ENCODE measurements at regions not wholly inside any gene's neighbourhood (a gene's known extent, or its start where the extent isn't known, plus 50 kb on each side); places are given as distances from the start of the nearest gene placed in this dataset.
A peak's percentile ranks its signal among the peaks of the same experiment; 100 is the strongest.

DNA sequence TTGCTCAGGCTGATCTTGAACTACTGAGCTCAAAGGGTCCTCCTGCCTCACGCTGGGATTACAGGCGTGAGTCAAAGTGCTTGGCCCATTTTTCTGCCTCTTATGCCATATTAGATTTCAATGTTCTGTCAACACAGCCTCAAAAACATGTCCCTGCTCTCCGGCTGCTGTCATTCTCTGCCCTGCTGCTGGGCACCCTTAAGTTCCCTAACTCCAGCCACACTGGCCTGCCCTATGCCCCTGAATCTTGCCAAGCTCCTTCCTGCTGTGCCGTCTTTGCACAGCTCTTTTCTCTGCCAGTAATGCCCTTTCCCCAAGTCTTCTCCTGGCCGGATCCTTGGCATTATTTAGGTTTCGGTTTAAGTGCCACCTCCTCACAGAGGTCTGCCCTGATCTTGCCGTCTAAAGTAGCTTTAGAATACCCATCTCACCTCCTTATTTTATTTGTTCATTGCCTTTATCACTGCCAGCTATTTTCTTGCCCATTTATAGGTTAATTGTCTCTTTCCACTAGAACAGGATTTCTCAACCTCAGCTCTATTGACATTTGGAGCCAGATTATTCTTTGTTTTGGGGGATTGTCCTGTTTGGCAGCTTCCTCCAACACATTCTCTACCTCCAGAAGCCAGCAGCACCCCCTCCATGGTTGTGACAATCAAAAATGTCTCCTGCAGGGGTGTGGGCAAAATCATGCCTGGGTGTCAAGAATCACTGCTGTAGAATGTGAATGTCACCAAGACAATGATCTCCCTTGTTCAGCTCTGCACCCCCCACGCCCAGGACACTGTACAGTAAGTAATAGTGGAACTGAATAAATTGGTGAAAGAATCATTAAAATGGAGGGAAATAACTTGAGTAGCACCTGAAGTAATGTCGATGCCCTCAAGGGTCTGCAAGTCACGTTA lies 168.2 kb downstream of the CYLD start:
- DNase-seq = no peak

DNA sequence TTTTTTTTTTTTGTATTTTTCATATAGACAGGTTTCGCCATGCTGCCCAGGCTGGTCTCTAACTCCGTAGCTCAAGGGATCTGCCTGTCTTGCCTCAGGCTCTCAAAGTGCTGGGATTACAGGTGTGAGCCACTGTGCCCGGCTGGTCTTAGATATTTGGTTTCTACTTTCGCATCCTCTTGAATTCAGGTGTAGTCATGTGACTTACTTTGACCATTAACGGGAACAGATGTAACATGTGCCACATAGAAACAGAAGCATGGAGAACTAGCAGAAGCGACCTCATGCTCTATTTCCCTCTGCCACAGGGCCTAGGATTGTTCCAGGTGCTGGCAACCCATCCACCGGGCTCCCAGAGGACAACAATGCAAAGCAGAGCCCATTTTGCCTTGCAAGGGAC lies 166.6 kb downstream of the CYLD start:
- DNase-seq = no peak

DNA sequence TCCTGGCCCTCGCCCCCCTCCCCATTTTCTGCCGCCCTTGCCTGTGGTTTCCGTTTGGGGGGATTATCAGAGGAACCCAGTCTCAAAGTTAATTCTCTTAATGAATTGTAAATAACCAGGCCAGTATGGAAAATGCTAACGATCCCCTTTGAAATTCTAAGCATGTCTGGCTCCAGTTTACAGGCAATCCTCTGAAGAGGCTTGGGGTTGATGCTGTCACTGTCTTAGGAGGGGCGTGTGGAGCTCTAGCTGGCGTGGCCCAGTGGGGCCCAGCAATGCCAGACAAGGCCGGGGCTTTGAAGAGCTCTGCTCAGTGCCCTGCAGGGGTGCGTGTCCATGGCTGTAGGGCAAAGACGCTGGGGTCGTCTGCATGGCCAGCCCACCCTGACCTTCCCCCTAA lies 164.6 kb downstream of the CYLD start:
- DNase-seq = no peak

DNA sequence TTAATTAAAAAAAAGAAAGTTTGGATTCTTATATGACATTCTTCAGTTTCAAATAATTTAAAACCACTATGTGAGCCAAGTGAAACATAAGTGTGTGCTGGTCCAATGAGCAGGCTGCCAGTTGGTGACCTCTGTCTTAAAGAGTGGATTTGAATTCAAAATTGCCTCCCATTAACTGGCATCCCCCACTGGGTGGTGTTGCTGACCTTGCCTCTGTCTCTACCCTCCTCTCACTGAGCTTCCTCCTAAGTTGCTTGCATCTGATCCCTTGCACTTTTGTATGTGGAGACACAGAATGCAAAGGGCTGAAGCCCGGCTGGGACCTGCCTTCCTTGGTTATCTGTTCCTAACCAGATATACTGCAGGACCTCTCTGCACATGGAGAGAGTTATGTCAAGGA lies 160.6 kb downstream of the CYLD start:
- DNase-seq = peak in 1 of 2 experiments; percentile 43

DNA sequence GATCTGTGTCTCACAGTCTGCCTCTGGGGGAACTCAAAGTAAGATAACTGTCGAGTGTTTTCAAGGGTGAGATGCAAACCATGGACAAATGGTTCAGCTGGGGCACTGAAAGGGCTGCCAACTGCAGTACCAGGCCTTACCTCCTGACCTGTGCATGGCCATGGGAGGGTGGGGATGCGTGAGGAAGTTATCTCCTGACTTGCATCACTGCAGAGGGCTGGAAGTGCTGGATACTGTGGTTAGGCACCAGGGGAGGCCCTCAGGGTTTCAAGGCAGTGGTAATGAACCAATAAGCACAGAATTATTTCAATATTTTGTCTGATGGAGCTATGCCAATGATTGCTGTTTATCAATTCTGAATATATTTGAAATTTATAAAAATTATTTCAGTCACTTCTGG lies 159.2 kb downstream of the CYLD start:
- DNase-seq = no peak

DNA sequence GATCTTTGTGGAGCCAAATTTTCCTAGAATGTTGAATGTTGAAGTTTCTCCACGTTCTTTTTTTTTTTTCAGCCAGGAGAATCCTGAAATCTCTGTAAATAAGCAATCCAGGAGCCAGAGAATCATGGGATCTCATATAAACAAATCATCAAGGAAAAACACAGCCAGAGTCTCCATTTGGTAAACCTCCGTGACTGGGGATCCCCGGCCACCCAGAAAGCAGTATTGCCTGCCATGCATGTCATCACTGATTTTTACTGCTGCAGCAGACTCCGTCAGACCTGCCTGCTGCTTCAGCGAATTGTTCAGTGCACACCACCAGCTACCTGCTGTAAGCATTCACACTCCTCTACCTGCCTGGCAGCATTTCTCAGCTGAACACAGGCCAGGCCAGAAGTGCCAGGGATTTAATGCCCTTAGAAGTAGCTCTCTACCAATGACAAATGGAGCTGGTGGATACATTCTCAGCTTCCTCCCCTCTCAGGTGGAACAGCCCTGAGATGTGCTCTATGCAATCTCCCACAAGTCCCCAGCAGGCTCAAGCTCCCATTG lies 158.6 kb downstream of the CYLD start:
- DNase-seq = no peak

DNA sequence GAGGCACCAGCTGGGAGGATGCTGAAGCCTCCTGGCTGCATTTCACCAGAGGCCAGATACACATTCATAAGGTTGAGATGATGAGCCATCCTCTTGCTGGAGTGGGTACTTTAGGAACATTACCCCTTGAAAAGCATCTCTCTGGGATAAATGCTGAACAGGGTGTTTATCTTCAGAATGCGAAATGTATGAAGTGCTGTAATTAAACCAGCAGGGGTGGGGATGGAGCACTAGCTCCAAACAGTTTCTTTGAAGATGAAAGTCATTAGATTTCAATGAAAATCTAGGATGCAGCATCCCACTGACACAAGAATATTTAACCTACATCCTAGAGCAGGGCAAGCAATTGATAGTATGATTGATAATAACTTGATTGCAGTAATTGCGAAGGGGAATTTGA lies 158.1 kb downstream of the CYLD start:
- DNase-seq = no peak

DNA sequence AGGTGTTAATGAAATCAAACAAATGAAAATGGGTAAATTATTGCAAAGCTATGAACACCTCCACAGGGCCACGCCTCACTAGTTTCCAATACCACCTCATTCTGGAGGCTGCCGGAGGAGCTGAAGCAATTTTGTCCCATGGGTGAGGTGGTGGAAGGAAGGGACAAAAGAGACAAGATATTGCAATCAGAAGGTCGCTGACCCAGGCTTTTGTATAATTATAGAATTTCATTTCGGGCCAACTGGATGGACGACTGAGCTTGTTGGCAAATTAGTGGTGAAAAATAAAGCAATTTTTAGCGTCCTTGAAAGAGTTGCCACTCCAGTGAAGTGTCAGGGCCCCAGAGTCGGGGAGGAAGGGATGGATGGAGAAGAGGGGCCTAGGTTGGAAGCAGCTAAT lies 147.9 kb downstream of the CYLD start:
- DNase-seq = no peak

DNA sequence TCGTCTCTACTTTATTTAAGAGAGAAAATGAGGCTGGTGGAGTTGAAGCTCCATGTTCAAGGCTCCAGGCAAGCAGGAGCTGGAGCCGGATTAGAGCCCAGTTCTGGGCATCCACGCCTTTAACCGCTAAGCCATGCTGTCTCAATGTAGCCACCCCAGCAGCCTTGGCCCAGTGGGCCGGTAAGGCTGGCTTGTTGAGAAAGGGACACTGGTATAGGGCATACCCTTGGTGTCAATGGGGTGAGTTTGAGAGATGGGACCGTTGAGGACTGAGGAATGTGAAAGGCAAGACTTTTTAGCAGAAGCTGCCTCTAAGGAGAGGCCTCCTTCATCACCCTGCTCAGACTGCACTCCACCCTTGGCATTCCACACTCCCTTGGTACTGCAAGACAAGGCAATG lies 147.4 kb downstream of the CYLD start:
- no peak for DNase-seq

DNA sequence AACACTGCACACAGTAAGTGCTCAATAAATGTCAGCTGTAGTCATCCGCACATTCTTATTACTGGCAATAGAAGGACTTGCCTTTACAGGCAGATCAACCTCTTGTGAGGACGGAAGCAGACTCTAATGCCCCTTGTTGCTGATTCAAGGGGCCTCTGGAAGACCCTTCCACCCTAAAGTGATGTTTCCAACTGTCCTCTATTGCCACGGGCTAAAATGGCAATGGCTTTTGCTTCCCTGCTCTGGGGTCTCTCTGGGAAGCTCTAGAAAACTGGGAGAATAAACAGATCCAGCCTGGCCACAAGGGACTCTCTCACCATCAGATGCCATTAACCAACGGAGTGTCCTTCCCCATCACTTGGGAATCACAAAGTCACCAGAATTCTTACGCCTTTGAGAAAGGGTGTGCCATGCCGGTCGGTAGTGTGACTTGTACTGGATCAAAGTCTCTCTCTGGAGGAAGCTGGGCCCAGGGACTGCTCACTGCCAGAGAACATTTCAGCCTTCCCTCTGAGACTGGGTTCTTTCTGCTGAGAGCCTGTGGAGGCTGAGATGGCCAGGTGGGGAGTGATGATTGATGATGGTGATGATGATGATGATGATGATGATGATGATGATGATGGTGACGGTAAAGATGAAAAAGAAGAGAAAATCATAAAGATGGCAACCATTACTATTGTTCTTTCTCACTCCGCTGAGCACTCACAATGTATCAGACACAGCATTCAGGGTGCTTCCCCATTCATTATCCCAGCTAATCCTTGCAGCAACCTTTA lies 146.8 kb downstream of the CYLD start:
- no peak for DNase-seq

DNA sequence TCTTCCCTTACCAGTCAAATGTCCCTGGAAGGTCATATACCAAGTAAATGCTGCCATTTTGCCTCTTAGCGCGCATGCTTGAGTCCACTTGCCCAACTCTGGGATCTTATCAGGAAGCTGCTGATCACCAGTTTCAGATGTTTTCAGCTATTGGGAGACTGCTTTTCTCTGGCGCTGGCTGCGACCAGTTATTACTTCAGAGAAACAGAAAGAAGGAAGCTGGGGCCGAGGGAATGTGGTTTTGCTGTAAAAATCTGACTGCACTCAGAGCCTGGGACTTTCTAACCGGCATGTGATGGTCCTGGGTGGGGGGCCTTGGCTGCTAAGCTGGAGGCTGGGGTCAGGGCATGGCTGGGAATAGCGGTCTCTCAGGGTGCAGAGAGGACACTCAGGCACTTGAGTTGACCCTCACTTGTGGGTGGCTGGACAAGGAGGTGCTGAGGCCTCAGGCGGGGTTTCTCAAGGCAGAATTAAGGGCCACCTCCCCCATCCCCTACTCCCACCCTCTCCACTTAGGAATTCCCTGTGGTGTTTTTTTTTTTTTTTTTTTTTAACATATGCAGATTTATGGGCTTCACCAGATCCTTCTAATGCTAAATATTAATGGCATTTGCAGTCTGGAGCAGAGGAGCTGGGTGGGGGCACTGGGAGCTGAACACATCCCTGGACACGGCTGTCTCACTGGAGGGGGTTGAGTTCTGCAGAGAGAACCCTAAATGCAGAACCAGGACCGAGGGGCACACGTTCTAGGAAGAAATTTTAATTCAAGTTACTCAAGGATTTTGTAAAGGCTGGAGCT lies 145.8 kb downstream of the CYLD start:
- no peak for DNase-seq

DNA sequence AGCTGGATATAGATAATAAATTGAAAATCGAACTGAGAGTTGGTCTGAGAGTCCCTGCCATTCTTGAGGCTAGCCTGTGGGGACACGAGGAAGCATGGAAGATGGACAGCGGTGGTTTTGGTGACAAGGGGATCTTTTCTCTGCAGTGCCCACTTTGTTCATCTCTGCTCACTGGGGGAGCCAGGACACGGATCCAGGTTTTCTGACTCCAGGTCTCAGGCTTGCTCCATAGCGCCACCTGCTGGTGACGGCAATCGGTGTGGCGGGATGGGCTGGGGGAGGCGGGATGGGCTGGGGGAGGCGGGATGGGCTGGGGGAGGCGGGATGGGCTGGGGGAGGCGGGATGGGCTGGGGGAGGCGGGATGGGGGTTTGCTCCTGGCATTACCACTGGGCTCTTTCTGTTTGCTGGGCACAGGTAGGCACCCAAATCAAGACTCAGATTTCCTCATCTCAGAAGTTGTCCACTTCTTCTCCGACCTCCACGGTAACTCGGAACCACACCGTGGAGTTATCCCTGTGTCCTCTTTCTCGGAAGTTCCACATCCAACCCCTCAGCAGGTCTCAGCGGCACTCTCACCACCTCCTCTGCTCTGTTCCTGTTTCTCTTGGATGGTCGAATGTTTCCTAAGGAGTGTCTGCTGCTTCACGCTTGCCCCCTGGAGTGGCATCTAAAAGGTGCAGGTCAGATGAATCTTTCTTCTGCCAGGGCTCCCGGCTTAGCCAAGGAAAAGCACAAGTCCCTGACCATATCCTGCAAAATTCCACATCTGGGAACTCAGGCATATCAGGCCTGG lies 142.4 kb downstream of the CYLD start:
- DNase-seq = no peak

DNA sequence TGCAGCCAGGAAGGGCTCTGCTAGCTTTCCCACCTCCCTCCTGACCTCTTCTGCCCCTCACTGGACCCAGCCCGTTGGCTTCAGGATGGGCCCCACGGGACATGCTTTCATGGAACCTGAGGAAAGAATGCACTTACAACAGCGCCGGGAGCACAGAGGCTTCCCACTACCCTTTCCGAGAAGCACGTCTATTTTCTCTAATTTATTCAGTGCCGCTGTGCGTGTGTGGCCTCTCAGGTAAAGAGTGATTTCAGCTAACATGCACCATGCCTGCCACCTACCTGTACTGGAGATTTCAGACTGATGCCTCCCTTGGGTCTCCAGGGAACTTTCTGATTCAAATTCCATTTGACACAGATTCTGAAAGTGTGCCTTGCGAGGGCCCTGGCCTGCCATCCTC lies 140.1 kb downstream of the CYLD start:
- no peak for DNase-seq

DNA sequence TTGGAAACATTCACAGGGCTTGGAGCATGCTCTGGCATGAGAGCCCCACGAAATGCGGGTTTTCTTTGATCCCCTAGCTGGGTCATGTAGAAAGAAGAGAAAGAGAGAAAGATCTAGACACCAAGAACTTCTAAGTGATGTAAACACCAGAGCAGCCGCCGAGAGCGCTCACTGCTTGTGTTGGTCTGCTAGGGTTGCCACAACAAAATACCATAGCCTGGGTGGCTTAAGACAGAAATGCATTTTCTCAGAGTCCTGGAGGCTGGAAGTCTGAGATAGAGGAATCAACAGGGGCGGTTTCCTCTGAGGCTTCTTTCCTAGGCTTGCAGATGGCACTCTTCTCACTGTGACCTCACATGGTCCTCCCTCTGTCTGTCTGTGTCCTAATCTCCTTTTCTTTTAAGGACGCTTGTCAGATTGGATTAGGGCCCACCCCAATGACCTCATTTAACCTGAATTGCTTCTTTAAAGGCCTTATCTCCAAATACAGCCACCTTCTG lies 139.5 kb downstream of the CYLD start:
- DNase-seq = peak; percentile 9 to 67

DNA sequence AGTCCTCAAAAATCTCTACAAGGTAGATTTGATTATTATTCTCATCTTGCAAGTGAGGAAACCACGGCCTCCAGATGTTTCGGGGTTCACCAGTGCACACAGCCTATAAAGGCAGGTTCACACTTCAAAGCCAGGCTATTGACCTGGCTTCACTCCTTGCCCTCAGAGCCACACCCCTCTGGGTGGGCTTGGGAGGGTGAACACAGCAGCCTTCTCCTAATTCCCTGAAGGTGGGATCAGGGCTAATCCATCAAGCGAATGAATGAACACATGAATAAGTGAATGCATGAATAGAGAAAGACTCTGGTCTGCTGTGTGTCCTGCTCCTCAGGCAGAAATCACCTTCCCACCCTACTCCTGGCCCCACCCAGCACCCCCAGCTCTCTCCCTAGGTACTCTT lies 139.0 kb downstream of the CYLD start:
- no peak for DNase-seq

DNA sequence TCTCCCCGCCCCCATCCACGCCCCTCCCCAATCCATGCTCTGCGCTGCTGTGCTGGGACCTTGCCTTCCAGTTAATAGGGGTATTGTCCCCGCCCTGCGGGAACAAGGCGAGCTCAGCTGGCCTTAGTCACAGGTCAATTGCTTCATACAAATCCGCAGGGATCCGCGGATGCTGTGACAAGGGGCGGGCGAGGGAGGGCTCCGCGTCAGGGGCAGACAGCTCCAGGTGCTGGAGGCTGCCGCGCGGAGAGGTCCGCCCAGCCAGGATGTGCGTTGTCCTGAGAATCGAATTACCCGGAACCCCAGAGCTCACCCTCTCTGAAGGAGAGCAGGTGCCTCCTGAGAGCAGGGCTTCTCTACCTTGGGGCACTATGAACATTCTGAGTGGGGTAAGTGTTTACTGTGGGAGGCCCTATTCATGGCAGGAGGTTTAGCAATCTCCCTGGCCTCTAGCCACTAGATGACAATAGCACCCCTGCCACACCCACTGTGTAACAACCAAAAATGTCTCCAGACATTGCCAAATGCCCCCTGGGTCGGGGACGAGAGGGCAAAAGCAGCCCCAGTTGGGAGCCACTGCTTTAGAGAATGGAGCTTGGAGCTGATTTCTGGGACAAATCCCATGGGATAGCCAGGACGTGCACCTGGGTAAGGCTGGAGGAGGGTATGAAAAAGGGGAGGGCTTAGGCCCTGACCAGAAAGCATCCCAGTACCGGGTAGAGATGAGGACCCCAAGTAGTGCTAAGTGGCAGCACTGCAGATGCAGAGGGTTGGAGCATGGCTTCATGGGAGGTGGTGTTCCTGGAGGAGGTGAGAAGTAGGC lies 138.2 kb downstream of the CYLD start:
- peak in 1 of 2 experiments; percentile 52 for DNase-seq

DNA sequence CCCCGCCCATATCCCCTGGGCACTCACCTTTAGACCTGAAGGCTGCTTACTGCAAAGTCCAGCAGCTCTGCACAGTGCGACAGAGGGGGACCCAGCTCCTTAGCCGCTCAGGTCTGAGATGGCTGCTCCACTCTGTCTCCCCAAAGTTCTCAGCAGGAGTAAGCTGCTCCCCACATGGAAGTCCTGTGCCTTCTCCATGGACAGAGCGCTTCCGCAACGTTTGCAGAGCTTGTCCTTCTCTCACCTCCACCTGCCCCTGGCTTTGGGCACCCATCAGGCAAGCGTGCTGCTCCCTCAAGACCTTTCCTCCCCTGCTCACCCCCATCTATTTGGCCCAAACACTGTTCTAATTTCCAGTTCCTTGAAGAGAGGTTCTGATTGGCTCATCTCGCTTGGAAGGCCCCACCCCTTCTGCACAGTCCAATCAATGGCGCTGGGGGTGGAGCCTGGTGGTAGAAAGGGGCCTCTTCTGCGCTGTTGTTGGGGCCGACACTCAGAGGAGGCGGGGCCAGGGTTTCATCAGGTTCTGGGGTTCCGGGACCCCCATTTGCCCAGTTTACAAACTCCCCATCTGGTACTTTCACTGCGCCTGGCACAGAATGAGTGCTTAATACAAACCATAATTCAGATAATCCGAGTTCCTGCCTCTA lies 137.2 kb downstream of the CYLD start:
- no peak for DNase-seq

DNA sequence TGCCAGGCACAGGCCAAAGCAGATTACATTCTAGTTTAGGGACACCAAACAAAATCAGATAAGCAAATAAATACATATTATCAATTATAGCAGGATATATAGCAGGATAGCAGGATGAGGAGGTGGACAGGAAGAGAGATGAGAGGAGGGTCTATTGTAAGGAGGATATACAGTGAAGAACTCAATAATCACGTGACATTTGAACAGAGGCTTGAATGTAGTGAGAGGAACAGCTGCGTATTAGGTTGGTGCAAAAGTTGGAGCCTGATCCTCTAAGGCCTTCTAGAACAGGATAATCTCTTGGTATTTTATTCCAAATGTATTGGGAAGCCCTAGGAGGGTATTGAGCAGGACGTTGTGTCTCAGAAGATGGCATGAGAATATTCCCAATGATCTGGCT lies 136.7 kb downstream of the CYLD start:
- DNase-seq = peak in 1 of 2 experiments; percentile 40

DNA sequence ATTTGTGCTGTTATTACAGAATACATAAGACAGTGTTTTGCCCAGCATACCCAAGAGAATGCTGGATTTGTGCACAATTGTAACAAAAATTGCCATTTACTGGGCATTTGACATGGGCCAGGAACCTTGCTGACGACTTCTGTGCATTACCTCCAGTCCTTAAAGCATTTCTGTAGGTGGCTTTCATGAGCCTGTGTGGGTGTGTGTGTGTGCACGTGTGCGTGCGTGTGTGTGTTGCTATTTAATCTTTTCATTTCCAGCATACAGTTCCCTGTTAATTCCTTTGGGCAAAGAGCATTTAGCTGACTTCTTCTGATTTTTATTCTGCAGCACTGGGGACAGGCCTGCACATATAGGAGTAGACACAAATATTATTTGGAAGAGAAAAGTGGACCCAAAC lies 134.4 kb downstream of the CYLD start:
- no peak for DNase-seq

DNA sequence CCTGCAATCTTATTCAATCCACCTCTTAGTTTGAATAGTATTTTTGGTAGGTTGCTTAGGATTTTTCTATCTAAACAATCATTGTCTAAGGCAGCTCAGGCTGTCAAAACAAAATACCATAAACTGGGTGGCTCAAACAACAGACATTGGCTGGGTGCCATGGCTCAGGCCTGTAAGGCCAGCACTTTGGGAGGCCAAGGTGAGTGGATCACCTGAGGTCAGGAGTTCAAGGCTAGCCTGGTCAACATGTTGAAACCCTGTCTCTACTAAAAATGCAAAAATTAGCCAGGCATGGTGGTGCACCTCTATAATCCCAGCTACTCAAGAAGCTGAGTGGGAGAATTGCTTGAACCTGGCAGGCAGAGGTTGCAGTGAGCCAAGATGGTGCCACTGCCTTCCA lies 126.7 kb downstream of the CYLD start:
- no peak for DNase-seq

DNA sequence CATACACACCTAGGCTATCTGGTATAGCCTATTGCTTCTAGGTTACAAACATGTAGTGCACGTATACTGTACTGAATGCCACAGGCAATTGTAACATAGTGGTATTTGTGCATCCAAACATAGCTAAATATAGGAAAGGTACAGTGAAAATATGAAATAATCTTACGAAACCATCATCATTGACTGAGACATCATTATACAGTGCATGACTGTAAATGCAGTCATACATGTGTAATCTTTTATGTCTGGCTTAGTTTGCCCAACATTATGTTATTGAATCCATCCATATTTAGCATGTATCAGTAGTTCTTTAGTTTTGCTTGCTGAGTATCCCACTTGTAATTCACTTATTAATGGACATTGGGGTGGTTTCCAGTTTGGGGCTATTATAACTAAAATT lies 124.9 kb downstream of the CYLD start:
- DNase-seq = no peak
